ENCODE measurements at regions not wholly inside any gene's neighbourhood (a gene's known extent, or its start where the extent isn't known, plus 50 kb on each side); places are given as distances from the start of the nearest gene placed in this dataset.

GRCh38 chr5:164358531-164359259, 853.3 kb downstream of the MAT2B start:
- no peak for TF ChIP-seq CTCF (IDR thresholded peaks at IDR 0.05)

DNA sequence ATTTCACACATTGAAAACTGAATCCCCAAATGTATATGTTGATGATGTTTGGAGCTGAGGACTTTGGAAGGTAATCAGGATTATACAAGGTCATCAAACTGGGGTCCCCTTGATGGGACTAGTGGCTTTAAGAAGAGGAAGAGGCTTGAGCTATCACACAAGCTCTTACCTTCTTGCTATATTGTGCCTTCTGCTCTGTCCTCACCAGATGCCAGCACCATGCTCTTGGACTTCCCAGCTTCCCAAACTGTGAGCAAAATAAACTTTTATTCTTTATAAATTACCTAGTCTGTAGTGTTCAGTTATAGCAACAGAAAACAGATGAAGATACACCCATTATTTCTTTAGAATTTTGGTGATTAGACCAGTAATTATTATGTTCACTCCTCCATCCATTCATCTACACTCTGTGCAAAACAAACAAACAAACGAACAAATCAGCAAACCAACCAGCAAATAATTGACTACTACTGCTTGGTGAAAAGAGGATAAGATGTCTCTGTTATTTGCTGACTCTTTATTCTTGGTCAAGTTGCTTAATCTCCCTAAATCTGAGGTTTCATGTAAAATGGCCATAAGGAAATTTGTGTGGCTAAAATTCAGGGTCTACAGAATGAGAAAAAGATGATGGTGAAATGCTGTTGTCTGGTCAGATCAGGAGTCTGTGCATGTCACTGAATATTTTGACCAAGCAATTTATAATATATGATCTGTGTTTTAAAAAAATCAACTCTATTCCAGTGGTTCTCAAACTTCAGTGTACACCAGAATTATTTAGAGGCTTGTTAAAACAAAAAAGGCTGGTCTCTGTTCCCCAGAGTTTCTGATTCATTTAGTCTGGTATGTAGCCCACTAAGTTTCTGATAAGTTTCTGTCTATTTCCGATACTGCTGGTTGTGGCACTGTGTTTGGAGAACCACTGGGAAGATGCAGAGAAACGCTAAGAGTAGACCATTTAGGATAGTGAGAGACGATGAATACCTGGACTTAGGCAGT, 854.1 kb downstream of the MAT2B start:
- intact Hi-C loops (cut with DNase I): no loop called here
- no peaks in the 10 kb centered on the region for H3K9me3 ChIP-seq
- no peaks in the 10 kb centered on the region for H3K27me3 ChIP-seq
- no peak overlapping the region for H3K27ac ChIP-seq
- no peak for TF ChIP-seq CTCF (IDR thresholded peaks at IDR 0.05)
- no peak for DNase-seq
- no peaks in the 10 kb centered on the region for H3K4me1 ChIP-seq
- H3K36me3 ChIP-seq: no peaks in the 10 kb centered on the region
- ATAC-seq: no peak
- H3K4me3 ChIP-seq: no peak overlapping the region

More at GRCh38 chr5:164358531-164359259, 853.3 kb downstream of the MAT2B start:
- intact Hi-C loops (cut with DNase I): no loop called here
- DNase-seq (no peak), ATAC-seq (peak; percentile 31)
- Histone ChIP-seq H3K4me3 (no peak overlapping the region), H3K4me1 (no peaks in the 10 kb centered on the region), H3K36me3 (no peaks in the 10 kb centered on the region), H3K27me3 (no peaks in the 10 kb centered on the region), H3K27ac (no peak overlapping the region), H3K9me3 (no peaks in the 10 kb centered on the region)

GRCh38 chr5:164360589-164360988, 855.2 kb downstream of the MAT2B start:
- DNase-seq: no peak

DNA sequence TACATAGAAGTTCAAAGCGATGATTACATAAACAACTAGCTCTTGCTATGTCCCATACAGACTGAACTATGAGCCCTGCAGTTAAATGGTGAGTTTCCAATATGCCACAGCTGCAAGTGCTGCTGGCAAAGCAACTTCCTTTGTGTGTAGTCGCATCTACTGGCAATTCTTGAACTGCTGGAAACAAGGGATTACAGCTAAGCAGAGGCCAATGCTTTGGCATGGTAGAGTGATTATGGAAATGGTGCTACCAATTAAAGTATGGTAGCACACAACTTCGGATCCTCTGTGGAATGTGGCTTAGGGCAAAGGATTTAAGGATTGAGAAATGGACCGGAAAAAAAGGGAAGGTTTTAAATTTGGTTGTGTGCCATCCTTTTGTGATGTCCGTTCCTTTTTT, 856.6 kb downstream of the MAT2B start:
- intact Hi-C loops (cut with DNase I): no loop called here
- TF ChIP-seq CTCF (IDR thresholded peaks at IDR 0.05): no peak
- Histone ChIP-seq H3K4me1 (no peaks in the 10 kb centered on the region), H3K4me3 (no peak overlapping the region), H3K27ac (no peak overlapping the region), H3K27me3 (no peaks in the 10 kb centered on the region), H3K36me3 (no peaks in the 10 kb centered on the region), H3K9me3 (no peaks in the 10 kb centered on the region)
- ATAC-seq (no peak), DNase-seq (no peak)

More at GRCh38 chr5:164360589-164360988, 855.2 kb downstream of the MAT2B start:
- no peak overlapping the region for H3K4me3 ChIP-seq
- ATAC-seq: peak; percentile 64
- no peaks in the 10 kb centered on the region for H3K27me3 ChIP-seq
- no peak for TF ChIP-seq CTCF (IDR thresholded peaks at IDR 0.05)
- H3K9me3 ChIP-seq: no peaks in the 10 kb centered on the region
- H3K27ac ChIP-seq: no peak overlapping the region
- no peaks in the 10 kb centered on the region for H3K36me3 ChIP-seq
- no peaks in the 10 kb centered on the region for H3K4me1 ChIP-seq
- intact Hi-C loops (cut with DNase I): no loop called here

- ATAC-seq: no peak
Observed at GRCh38 chr5:164362835-164363234, 857.4 kb downstream of the MAT2B start.

More at GRCh38 chr5:164362835-164363234, 857.4 kb downstream of the MAT2B start:
- Histone ChIP-seq H3K9me3 (no peaks in the 10 kb centered on the region), H3K27me3 (no peaks in the 10 kb centered on the region), H3K36me3 (no peaks in the 10 kb centered on the region), H3K4me1 (no peaks in the 10 kb centered on the region), H3K27ac (no peak overlapping the region), H3K4me3 (no peak overlapping the region)
- no peak for TF ChIP-seq CTCF (IDR thresholded peaks at IDR 0.05)
- no peak for DNase-seq
- intact Hi-C loops (cut with DNase I): no loop called here

Measured in upper lobe of right lung (tissue), 1 donor.